HG02678 (cell line): ENCODE measurements at regions not wholly inside any gene's neighbourhood (a gene's known extent, or its start where the extent isn't known, plus 50 kb on each side); places are given as distances from the start of the nearest gene placed in this dataset.

Experiments used
- ATAC-seq: cut with Tn5 transposase; IDR thresholded peaks from one replicate; pipeline ENCODE4 v1.9.1; 2021; ENCODE audit warnings: mild to moderate bottlenecking, moderate library complexity; ENCODE audit not compliant: unreplicated experiment

GRCh38 chr18:61949946-61950345, 57.1 kb upstream of the RNF152 start:
- no peak for ATAC-seq

DNA sequence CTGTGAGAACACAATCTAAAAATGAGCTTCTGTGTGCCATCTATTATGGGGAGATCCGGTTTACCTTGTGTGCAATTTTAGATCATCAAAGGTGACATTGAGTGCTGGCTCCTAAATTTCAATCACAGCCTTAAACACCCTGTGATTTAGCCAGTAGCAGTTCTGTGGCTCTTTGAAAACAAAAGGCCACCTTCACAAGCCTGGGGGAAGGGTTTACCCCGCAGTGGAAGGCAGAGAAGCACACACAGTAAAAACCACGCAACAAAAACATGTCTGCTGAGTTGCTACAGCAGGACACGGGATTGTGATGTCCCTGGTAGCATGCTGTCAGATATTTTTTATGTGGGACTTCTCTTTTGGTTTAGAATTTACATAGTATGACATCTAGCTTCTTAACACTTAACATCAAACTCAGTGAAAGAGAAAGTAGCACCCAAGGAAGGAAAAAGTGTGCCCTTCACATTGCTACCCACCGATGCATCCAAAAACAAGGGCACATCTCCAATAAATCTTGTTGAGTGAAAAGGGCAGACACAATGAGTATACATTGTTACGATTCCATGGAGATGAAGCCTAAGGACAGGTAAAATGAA, 56.1 kb upstream of the RNF152 start:
- no peak for ATAC-seq

GRCh38 chr18:61948281-61948741, 55.5 kb upstream of the RNF152 start:
- no peak for ATAC-seq

GRCh38 chr18:61946449-61946848, 53.6 kb upstream of the RNF152 start:
- no peak for ATAC-seq

DNA sequence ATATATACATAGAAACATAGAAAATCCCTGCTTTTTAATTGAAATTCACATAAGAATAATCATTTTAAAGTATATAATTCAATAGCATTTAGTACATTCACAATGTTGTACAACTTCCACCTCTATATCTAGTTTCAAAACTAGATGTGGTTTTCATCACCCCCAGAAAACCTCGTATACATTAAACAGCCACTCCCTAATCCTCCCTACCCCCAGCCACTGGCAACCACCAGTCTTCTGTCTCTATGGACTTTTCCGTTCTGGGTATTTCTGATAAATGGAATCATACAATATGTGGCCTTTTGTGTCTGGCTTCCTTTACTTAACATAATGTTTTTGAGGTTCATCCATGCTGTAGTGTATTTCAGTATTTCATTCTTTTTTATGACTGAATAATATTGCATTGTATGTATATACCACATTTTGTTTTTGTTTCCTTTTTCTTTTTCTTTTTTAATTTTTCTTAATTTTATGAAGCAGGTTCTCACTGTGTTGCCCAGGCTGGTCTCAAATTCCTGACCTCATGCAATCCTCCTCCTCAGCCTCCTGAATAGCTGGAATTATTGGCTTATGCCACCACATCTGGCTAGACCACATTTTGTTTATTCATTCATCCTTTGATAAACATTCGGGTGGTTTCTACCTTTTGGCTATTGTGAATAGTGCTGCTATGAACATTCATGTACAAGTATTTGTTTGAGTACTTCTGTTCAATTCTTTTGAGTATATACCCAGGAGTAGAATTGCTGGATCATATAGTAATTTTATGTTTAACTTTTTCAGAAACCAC, 50.6 kb upstream of the RNF152 start:
- no peak for ATAC-seq
